ENCODE measurements at regions not wholly inside any gene's neighbourhood (a gene's known extent, or its start where the extent isn't known, plus 50 kb on each side); places are given as distances from the start of the nearest gene placed in this dataset.
"Not testable (repeated sequence)": the region's sequence is repeated elsewhere in the genome, so short reads cannot be mapped to it uniquely, and the experiment has no call there.

DNA sequence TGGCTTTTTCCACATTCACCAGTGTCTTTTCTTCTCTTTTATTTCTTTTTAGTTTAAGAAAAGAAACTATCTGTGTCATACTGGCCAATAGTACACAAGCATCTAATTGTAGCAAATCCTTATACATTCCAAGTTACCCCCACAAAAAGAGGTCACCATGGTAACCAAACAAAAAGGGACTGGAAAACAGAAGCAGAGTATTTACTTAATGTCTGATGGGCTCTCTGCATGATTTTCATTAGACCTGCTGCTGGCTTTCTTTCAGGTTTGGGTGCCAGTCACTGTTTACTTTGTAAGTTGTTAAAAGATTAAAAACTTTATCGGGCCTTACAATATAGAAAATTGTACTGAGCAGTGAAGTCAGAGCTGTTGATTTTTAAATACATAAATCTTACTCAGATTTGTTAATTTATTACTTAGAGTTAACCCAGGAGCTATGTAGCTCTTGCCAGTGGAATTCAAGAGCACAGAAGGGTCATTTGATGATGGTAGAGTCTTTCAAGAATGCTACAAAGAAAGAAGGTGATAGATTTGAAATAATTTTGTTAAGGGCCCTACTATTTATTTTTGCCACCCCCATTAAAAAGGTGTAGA is 123.9 kb downstream of the BRMS1L start:
- ATAC-seq (no peak), DNase-seq (ENCODE audit: low spot score) (no peak)

- ATAC-seq; DNase-seq (ENCODE audit: low spot score): not testable (repeated sequence)
These were observed 121.8 kb downstream of the BRMS1L start for GRCh38 chr14:35947983-35948382.

GRCh38 chr14:35944847-35945246 is 118.7 kb downstream of the BRMS1L start:
- DNase-seq (ENCODE audit: low spot score), result no peak
- no peak for ATAC-seq

GRCh38 chr14:35940291-35940690 is 114.2 kb downstream of the BRMS1L start:
- DNase-seq (ENCODE audit: low spot score) (no peak), ATAC-seq (no peak)

- DNase-seq (ENCODE audit: low spot score) (no peak), ATAC-seq (no peak)
These were observed 112.6 kb downstream of the BRMS1L start for GRCh38 chr14:35938770-35939169.

DNA sequence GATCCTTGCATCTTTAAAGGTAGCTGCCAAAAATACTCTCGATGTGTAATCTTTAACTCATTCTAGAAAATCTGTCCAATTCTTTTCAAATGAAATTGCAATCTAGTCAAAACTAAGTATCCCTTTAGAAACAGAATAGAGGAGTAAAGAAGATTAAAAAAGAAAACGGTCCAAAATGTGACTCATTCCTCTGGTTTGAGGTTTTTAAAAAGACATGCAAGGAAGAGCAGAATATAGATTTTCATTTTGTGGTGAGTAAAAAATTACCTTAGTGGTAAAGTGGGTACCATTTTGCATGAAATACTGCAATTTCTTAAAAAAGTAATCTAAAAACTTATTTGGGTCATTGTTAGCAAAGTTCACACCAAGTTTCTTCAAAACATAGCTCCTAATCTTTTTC is 108.4 kb downstream of the BRMS1L start:
- ATAC-seq, result no peak
- DNase-seq (ENCODE audit: low spot score), result no peak

- DNase-seq (ENCODE audit: low spot score), result no peak
- ATAC-seq, result no peak
These were observed 106.6 kb downstream of the BRMS1L start for GRCh38 chr14:35932659-35933159.

DNA sequence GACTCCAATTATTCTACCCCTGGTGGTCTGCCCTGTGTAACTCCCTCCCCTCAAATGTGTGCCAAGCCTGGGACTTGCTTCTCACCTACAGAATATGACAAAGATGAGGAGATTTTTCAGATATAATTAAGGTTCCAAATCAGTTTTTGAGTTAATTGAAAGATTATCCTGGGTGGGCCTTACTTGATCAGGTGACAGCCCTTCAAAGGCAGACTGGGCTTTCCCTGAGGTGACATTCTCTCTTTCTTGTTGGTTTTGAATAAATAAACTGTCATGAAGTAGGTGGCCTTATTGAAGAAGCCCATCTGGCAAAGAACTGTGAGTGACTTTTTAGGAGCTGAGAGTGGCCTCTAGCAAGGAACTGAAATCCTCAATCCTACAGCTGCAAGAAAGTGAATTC is 106.0 kb downstream of the BRMS1L start:
- ATAC-seq (no peak), DNase-seq (ENCODE audit: low spot score) (no peak)

GRCh38 chr14:35931346-35931745 is 105.2 kb downstream of the BRMS1L start:
- no peak for DNase-seq (ENCODE audit: low spot score)
- ATAC-seq, result no peak

DNA sequence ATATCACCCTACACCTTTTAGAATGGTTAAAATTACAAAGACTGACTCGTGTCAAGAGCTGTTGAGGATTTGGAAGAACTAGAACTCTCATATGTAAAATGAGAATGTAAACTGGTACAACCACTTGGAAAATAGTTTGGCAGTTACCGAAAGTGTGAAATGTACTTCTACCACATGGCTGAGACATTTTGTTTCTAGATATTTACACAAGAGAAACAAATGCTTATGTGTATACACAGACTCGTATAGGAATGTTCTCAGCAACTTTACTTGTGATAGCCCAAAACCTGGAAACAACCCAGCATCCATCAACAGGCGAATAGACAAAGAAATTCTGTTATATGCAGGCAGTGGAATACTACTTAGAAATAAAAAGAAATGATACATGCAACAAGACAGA is 103.0 kb downstream of the BRMS1L start:
- DNase-seq (ENCODE audit: low spot score), result no peak
- ATAC-seq, result no peak

DNA sequence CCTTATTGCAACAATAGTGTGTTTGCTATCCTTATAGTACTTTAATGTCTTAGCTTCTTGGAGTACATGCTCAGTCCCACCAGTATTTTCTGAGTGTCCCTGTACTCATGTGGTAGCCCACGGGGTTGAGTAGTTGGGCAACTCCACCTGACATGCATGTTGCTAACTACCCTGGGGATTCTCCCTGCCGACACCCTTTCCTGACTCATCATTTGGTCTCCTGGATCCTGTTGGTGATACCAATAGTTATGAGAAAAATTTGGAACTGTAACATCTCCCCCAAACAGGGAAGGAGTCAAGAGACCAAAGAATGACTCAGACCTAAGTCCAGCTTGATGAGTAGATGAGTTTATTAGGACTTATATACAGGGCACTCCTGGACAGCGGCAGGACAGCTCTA is 101.6 kb downstream of the BRMS1L start:
- DNase-seq (ENCODE audit: low spot score) (no peak), ATAC-seq (no peak)

DNA sequence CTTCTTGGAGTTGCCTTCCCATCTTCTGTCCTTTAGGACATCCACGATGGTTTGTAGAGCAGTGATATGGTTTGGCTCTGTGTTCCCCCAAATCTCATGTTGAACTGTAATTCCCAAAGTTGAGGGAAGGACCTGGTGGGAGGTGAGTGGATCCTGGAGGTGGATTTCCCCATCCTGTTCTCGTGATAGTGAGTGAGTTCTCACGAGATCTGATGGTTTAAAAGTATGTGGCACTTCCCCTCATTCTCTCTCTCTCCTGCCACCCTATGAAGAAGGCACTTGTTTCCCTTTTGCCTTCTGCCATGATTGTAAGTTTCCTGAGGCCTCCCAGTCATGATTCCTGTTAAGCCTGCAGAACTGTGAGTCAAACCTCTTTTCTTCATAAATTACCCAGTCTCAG is 99.2 kb downstream of the BRMS1L start:
- no peak for DNase-seq (ENCODE audit: low spot score)
- no peak for ATAC-seq

GRCh38 chr14:35922590-35922989 is 96.5 kb downstream of the BRMS1L start:
- DNase-seq (ENCODE audit: low spot score); ATAC-seq: not testable (repeated sequence)

- ATAC-seq (no peak), DNase-seq (ENCODE audit: low spot score) (no peak)
These were observed 95.6 kb downstream of the BRMS1L start for GRCh38 chr14:35921745-35922144.
